Right ventricle myocardium superior (tissue), 1 donor: ENCODE measurements at regions not wholly inside any gene's neighbourhood (a gene's known extent, or its start where the extent isn't known, plus 50 kb on each side); places are given as distances from the start of the nearest gene placed in this dataset.
A peak's percentile ranks its signal among the peaks of the same experiment; 100 is the strongest.

Experiments
- ATAC-seq: fragments of 200-7000 bp; cut with Tn5 transposase; one replicate; pipeline ENCODE4 v1.9.1; 2020; ENCODE audit warnings: mild to moderate bottlenecking; ENCODE audit not compliant: poor library complexity
- DNase-seq: peaks from one replicate; pipeline ENCODE4 v3.0.0-alpha.2; 2020
- intact Hi-C: fragments of 100-400 bp; cut with DNase I; formaldehyde crosslinking; loops from one replicate; pipeline ENCODE4 v1.11.2; 2022
- donor health status: DM: no; HTN: yes; CAD: no; lungs with severe emphysema.

DNA sequence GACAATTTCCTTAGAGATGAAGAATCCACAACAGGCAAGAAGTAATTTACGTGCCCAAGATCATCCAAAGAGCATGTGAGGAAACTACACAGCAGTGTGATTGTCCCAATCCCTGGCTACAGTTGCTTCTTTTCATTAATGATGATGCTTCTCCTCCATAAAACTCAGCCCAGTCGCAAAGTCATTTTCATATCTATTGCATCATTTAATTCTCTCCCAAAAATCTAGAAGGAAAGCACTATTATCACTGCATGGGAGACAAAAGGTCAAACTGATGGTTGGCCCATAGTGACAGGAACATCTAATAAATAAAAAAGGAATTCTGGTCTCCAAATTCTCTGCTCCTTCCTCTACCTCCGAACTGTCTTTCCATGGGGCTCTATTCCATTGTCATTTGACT is 103.5 kb upstream of the SERP2 start:
- intact Hi-C loops: no loop called here
- ATAC-seq: no peak

DNA sequence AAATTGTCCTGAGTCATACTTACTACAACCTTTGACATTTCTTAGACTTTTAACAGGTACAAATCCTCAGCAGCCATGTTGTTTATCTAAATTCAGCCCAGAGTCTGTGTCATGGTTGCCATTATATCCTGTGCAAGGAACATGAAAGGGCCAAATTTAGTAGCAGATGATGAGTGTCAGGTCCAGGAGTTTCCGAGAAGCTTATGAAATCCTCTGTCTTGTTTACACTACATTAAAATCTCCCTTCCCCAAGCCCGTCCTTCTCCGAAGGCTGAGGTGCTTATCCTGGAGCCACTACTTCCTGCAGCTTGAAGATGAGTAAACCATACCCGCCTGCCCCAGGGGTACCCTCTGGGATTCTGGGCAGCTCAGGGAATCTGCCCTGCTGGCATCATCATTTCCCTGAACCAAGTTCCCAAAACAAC is 102.6 kb upstream of the SERP2 start:
- intact Hi-C loops: no loop called here
- ATAC-seq (peak; percentile 54), DNase-seq (no peak)

More for the DNA sequence above, 103.5 kb upstream of the SERP2 start:
- no peak for DNase-seq

DNA sequence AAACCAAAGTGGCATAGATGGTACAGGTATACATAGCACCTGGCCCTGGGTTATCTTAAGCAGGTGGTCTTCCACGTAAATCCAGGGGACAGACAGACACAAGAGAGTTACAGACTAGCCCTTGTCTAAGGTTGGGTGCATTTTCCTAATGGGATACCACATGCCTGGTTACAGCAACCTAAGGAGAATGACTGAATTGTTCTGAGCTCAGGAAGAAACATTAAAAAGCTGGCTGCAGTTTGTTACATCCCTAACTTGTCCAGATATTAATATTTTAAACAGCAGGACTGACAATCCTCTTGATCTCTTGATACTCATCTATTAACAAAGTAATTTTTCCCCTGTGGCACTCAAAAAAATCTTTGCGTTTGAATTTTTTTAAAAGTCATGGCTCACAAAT is 102.2 kb upstream of the SERP2 start:
- intact Hi-C loops: no loop called here
- ATAC-seq: peak; percentile 4
- no peak for DNase-seq

DNA sequence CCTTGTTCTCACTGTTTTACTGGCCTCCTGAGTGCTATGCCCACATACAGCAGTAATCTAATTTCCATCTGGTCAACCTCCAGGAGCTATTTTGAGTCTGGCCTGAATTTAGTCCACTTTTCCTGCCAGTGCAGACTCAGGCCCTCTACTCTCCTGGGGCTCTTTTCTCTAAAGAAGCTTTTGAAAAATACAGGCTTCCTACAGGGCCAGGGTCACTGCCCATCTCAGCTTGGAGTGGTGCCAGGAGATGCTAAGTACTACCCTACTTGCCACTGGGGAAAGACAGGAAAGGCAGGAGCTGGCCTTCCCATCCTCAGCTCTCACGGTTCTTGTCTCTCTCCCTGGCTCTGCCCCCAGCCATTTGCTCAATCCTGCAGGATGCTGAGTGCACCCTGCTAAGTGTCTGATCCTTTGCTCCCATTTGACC is 101.7 kb upstream of the SERP2 start:
- peak; percentile 49 for DNase-seq
- peak; percentile 71 for ATAC-seq
- intact Hi-C loops: no loop called here

DNA sequence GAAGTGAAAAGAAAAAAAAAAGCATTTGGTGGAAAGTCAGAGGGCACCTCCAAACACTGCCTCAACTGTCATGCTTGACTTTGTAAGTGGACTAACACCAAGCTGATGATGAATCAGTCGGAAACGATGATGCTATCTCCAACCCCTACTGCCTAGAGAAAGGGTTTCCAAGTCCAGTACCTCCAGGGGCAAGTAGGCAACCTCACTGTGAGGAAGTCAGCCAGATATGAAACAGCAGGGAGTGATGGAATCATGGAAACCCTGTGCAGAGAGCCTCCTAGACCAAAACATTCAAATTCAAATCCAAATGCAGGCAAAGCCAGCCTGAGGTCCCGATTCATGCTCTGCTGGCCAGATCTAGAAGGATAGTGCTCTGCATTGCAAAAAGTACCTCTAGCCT is 100.9 kb upstream of the SERP2 start:
- DNase-seq (no peak), ATAC-seq (no peak)
- intact Hi-C loops: no loop called here

DNA sequence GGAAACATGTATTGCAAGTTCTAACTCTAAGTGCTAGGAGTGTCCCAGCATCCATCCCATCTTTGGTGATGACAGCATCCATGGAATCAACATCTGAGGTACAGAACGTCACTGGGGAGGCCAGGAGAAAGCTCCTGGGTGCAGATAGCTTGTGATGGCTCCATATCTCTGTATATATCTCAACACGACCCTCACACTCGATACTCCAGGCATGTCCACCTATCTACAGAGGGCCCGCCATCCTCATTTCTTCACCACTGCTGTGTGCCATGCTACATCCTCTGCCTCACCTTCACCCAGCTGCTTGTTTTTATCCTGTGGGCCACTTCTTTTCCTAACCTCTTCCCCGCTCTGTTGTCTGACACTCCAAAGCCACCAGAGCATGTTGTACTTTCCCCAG is 100.4 kb upstream of the SERP2 start:
- ATAC-seq (no peak), DNase-seq (no peak)
- intact Hi-C loops: no loop called here

DNA sequence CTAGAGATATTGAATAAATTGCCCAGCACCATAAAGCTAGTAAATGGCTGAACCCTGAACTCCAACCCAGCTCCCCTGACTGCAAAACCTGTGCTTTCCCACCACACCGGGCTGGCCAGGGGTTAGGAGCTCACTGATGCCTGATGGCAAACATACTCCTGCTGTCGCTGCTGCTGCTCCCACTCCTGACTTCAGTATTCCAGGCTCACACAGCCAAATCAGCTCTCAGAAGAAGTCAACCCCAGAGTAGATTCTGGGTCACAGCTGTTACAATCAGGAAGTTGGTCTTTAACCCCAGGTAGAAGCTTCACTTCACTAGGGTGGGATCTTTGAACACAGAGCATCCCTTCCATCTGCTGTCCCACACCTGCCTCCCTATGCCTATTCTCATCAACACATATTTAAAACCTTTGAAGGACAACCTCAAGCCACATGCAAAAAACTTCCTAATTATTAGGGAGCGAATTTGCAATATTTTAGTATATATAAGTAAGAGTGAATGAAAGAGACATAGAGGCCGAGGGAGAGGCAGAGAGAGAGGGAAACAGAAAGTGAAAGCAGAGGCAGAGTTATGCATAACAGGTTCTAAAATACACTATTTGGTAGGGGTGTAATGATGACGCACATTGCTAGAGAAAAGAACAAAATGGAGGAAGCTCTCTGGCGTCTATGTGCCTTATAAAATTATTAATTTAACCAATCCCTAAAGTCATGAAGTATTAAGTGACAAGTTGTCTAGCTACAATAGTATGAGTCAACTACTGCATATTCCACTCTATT is 99.4 kb upstream of the SERP2 start:
- DNase-seq (no peak), ATAC-seq (peak; percentile 68)
- intact Hi-C loops: no loop called here

DNA sequence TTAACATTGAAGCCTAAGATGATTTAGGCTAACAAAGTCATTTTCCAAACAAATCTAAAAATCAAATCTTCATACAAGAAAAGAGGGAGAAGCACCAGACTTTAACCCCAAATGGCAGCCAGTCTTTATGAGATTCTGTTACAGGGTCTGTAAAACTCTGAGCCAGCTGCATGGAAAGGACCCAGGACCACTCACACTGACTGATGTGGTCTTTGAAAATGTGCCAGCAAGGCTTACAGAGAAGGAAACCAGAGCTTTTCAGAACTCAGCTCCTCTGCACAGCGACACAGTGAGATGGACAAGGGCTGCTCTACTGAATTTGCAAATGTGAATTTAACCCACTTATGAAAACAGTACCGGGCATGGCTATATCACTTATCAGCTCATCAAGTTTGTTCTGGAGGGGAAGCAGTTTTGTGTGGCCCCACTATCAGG is 98.8 kb upstream of the SERP2 start:
- DNase-seq (no peak), ATAC-seq (no peak)
- intact Hi-C loops: no loop called here

DNA sequence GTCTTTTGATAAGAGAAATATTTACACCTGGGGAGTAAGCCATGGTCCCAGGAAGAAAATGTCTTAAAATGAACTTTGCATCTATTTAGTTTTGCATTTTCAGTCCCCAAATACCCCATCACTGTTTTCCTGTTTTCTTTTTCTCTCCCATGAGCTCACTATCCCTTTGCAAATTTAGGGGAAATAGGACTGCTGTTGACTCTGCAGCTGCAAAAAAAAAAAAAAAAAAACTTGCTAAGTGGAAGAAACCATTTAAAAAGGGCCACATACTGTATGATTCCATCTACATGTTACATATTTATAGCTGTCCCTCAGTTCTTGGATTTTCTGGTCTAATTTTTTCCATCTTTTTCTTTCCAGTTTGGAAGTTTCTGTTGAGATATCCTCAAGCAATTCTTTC is 98.2 kb upstream of the SERP2 start:
- ATAC-seq: no peak
- DNase-seq: no peak
- intact Hi-C loops: no loop called here

DNA sequence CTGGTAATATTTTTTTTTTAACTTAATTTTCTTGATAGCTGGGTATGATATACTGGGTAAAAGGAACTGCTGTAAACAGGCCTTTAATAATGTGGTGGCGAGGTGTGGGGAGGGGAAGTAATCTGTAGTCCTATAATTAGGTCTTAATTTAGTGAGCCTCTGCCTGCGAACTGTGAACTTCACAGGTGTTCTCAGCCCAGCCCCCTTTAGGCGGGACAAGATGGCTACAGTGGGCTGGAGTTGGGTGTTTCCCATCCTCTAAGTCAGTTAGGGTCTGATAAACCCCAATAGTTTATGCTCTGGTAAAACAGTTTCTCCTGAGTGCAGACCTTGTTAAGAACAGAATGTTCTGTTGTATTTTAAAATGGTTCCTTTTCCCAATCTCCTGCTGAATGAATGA is 97.6 kb upstream of the SERP2 start:
- intact Hi-C loops: no loop called here
- DNase-seq (no peak), ATAC-seq (no peak)

DNA sequence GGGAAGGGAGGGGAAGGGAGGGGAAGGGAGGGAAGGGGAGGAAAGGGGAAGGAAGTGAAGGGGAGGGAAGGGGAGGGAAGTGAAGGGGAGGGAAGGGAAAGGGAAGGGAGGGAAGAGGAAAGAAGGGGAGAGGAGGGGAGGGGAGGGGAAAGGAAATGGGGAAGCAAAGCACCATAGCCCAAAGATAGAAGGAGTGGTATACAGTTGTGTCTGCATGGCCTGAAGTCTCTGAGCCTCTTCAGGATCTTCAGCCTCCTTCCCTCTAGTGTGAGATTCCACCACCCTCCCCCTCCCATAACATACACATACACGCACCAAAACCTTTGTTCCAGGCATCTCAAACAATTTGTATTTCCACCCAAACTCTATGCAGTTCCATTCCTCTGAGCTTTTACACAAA is 96.2 kb upstream of the SERP2 start:
- DNase-seq (no peak), ATAC-seq (no peak)
- intact Hi-C loops: no loop called here

DNA sequence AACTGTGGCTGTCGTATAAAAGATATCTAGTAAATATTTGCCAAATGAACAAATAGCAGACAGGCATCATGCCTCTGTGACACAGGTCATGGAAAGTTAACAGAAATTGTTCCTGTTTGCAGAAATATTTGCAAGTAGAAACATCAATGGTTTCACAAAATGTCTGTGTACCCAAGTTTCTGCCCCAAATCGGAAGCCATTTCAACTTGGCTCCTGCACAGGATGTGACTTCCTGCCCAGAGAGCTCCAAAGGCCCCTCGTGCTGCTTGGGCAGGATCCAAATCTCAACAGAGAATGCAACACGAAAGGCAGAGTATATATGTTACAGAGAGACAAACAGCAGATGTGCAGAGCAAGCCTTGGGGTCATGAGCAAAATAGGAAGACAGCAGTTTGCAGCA is 95.5 kb upstream of the SERP2 start:
- DNase-seq (no peak), ATAC-seq (no peak)
- intact Hi-C loops: no loop called here

DNA sequence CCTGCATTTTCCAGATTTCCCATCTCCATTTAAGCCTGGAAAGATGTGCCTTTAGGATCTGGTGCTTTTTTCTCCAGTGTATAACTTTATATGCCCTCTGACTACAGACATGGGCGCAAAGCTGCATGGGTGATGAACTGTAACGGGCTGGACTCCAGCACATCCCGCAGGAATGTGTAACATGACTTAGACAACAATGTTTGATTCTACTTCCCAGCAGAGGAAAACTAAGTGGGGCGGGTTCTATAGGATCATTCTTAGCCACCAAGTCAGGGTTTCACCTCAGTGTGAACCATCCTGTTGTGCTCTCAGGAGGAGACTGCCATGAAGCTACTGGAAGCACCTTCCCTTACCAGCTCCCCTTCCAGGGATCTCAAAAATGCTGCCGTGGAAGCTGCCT is 93.2 kb upstream of the SERP2 start:
- DNase-seq (no peak), ATAC-seq (no peak)
- intact Hi-C loops: no loop called here

DNA sequence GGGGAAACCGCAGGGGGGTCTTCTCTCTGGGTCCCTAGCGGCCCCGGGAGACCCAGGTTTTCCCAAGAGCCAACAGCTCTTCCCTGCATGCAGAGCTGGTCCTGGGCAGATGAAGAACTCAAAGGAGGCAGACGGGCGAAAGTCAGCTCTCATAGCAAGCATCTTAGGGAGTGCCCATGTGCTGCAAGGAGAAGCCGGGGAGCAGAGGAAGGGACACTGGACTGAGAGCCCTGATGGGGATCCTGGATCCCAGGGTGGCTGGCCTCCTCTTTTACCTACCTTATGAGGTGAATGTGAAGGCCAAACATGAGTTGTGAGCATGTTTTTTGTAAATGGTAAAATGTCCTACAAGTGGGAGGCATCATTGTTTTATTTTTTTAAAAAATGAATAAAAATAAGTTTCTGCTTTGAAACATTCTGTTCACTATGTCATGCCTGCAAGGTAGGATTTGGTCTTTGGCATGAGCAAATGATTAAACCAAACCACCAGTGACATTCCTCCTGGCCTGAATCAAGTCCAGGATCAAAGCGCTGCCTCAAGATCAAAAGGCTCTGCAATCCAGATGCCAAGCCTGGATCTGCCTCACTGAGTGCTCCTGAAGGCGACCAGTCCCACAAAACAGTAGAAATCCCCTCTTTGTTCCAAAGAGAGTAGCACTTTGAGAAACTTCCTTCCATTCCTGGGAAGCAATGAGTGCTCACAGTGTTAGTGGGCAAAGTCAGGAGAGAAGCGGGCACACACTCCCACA is 92.2 kb upstream of the SERP2 start:
- intact Hi-C loops: no loop called here
- no peak for ATAC-seq
- DNase-seq: no peak

DNA sequence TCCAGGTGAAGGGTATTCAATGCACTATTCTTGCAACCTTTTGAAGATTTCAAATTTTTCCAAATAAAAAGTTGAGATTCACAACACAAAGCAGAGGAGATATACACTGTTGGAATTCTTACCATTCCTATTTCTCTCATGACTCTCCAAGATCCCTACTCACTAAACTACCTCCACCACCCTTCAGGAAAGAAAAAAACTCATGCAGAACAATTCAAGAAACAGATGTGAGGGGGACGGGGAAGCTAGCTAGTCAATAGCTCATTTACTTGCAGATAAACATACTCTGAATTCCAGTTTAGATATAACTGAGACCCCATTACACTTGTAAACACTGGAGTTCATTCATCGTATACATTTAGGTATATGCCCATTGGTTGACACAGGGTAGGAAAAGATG is 90.0 kb upstream of the SERP2 start:
- intact Hi-C loops: no loop called here
- ATAC-seq (no peak), DNase-seq (no peak)

DNA sequence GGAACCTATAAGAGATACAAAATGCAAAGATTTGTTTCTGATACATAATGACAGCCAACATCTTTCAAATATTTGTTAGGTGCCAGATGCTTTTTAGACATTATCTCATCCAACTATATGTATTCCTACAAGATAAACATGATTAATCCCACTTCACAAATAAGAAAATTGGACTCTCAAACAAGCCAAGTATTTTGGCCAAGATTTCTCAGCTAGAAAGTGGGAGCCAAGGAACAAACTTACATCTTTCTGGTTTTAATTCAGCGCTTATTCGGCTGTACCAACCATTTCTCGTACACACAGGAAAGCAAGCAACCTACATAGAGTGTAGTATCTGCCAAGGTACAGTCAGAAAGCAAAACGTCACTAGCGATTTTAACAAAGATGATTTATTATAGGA is 85.7 kb upstream of the SERP2 start:
- ATAC-seq: no peak
- DNase-seq: no peak
- intact Hi-C loops: no loop called here

DNA sequence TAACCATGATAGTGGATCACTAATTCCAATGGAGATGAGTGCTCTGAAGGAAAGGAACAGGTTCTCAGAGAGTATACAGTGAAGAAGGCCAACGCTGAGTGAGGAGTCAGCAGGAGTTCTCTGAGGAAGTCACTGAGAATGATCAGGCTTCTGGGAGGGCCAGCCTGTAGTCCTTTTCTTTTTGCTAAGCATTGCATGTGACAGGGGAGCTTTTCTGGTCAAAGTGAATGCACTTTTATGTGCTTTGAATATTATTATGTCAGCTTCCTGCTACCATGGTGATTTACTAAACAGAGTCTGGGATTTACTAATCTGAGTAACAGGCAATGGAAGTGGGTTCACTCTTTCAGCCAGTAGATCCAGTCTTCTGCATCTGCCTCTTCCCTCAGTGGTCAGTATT is 81.1 kb upstream of the SERP2 start:
- DNase-seq (no peak), ATAC-seq (no peak)
- intact Hi-C loops: no loop called here

DNA sequence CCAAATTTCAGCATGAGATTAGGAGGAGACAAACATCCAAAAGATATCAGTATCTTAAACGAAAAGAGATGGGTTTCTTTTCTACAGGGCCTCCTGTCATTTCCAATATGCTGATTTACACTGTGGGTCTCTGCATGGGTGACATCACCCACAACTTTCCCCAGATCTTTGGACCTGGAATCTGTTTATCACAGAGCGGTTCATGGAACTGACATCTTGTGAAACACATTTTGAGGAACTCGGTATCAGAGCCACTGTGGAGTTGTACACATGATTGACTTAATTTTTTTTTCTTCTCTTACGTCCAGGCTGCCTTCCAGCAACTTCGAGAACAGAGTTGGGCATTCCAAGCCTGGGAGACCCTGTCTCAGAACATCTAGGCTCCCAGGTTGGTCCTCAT is 80.2 kb upstream of the SERP2 start:
- intact Hi-C loops: no loop called here
- ATAC-seq (no peak), DNase-seq (no peak)

DNA sequence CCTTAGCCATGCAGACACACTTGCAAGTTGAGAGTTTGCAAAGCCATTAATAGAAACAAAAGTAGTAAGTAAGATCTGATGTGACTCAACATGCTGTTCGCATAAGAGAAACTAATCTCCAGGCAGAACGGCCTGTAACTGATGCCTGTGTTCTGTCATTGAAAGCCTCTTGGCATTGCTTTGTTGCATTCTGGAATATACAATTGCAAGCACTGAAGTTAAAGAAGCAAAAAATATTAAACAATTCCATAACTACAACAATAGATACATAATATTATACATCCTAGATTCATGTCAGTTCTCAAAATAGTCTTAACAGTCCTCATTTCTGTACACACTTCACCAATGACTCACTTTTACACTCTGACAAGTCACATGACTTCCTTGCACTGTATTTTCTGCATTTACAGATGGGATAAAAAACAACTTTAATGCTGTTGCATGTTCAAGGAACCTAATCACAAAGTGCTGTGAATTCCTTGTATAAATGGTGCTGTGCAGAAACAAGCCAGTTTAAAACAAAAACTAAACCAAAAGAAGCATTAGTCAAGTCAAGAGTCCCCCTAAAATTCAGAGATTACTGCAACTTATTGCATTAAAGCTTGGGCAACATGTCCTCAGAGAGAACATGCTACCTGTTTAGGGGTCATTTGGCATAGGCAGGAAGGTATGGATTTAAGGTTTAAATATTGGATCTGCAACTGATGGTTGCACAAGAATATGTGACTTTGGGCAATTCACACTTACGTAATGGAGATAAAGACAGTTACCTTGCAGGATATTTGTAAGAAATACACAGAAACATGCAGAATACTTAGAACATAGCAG is 79.5 kb upstream of the SERP2 start:
- ATAC-seq (peak; percentile 54), DNase-seq (no peak)
- intact Hi-C loops: no loop called here

DNA sequence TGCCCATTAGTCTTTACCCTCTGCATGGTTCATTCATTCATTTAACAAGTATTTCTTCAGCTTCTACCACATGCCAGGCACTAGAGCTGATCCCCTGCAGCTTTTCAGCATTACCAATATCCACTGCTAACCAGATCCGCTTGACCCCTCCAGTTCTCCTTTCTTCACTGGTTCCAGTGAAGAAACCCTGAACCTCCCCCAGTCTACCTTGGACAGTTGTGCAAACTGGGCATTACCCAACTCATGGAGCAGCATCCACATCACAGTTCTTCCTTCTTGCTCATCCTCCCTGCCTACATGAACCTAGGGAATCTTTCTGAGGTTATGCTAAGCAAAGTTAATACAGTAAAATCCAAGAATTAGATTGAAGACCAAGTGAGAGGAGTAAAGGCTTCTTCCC is 78.7 kb upstream of the SERP2 start:
- intact Hi-C loops: no loop called here
- DNase-seq: no peak
- no peak for ATAC-seq
